B cell (primary cell): ENCODE measurements at regions not wholly inside any gene's neighbourhood (a gene's known extent, or its start where the extent isn't known, plus 50 kb on each side); places are given as distances from the start of the nearest gene placed in this dataset.
A peak's percentile ranks its signal among the peaks of the same experiment; 100 is the strongest.

Source experiments
- ATAC-seq: fragments of 200-7000 bp; cut with Tn5 transposase; one replicate; pipeline ENCODE4 v1.10.0; 2021; ENCODE audit warnings: low read depth, mild to moderate bottlenecking, moderate number of reproducible peaks, moderate library complexity
- CTCF ChIA-PET: fragments of 350-600 bp; sonication (Branson Sonifier 250); formaldehyde crosslinking; loops from one replicate; lab custom pipeline; 2021; ENCODE audit warnings: antibody characterized with exemption, inconsistent platforms; lab: Charles Lee
- POLR2A ChIA-PET: fragments of 350-600 bp; sonication (Branson Sonifier 250); formaldehyde crosslinking; loops from one replicate; lab custom pipeline; 2021; ENCODE audit warnings: antibody characterized with exemption; lab: Charles Lee
- DNase-seq: peaks from one replicate; pipeline ENCODE4 v3.0.0; 2013
- H2AFZ ChIP-seq: 2 replicates; pipeline ENCODE4 v1.6.1; 2012; ENCODE audit warnings: mild to moderate bottlenecking, low read depth, low read length; ENCODE audit not compliant: insufficient read depth, poor library complexity, severe bottlenecking
- H3K27ac ChIP-seq, 2 donors: 1 replicate in 1 of 2; 2 replicates in 1 of 2; pipeline ENCODE4 v1.5.1; 2012 to 2013; ENCODE audit warnings: low read length in 2 of 2, mild to moderate bottlenecking in 2 of 2, moderate library complexity in 1 of 2
- H3K27me3 ChIP-seq, 4 experiments: fragments of 200-600 bp in 1 of 4; sonication (generic) in 1 of 4; replicated peaks in 1 of 4; 1 replicate in 2 of 4; 2 replicates in 2 of 4; pipeline versions ENCODE4 v1.6.1 to v1.7.0; 2013 to 2016; ENCODE audit warnings: low read length in 3 of 4, mild to moderate bottlenecking in 2 of 4, mixed read lengths in 1 of 4, moderate library complexity in 1 of 4; ENCODE audit not compliant: insufficient read depth in 4 of 4, control insufficient read depth in 3 of 4; ENCODE audit errors: control extremely low read depth in 1 of 4
- H3K36me3 ChIP-seq, 2 experiments: replicated peaks in 1 of 2; 1 replicate in 1 of 2; 2 replicates in 1 of 2; pipeline versions ENCODE4 v1.6.1 to v1.7.1; 2013; ENCODE audit warnings: low read length in 1 of 2; ENCODE audit not compliant: insufficient read depth in 2 of 2, control insufficient read depth in 1 of 2; ENCODE audit errors: control extremely low read depth in 1 of 2, extremely low read depth in 1 of 2
- H3K4me1 ChIP-seq, 2 donors: fragments of 200-600 bp in 1 of 2; sonication (generic) in 1 of 2; 1 replicate in 1 of 2; 2 replicates in 1 of 2; pipeline versions ENCODE4 v1.5.1 to v1.6.1; 2013 to 2017; ENCODE audit warnings: low read length in 2 of 2; ENCODE audit not compliant: control insufficient read depth in 2 of 2, insufficient read depth in 2 of 2
- H3K4me2 ChIP-seq: replicated peaks from 2 replicates; pipeline ENCODE3; 2012; ENCODE audit warnings: mild to moderate bottlenecking, low read depth, low read length; ENCODE audit not compliant: poor library complexity, severe bottlenecking
- H3K4me3 ChIP-seq, 5 experiments: fragments of 200-600 bp in 1 of 5; sonication (generic) in 1 of 5; 1 replicate in 3 of 5; 2 replicates in 2 of 5; pipeline versions ENCODE4 v1.5.1 to v1.7.0; 2011 to 2016; ENCODE audit warnings: low read length in 4 of 5, mild to moderate bottlenecking in 4 of 5, low read depth in 2 of 5, control low read depth in 1 of 5, moderate library complexity in 1 of 5; ENCODE audit not compliant: insufficient read depth in 1 of 5; ENCODE audit errors: control extremely low read depth in 1 of 5, extremely low read depth in 1 of 5
- H3K79me2 ChIP-seq: fragments of 200-600 bp; sonication (generic); one replicate; pipeline ENCODE4 v1.6.0; 2016; ENCODE audit warnings: low read length; ENCODE audit not compliant: control insufficient read depth, insufficient read depth
- H3K9ac ChIP-seq: fragments of 200-600 bp; sonication (generic); 2 replicates; pipeline ENCODE4 v1.6.1; 2017; ENCODE audit warnings: mild to moderate bottlenecking, low read length, moderate library complexity
- H3K9me3 ChIP-seq, 3 donors: one replicate each; pipeline versions ENCODE4 v1.6.1 to v1.7.1; 2013; ENCODE audit warnings: low read length in 2 of 3; ENCODE audit not compliant: control insufficient read depth in 2 of 3, insufficient read depth in 1 of 3; ENCODE audit errors: control extremely low read depth in 1 of 3
- H4K20me1 ChIP-seq: 2 replicates; pipeline ENCODE4 v1.6.0; 2012; ENCODE audit warnings: mild to moderate bottlenecking, low read length; ENCODE audit not compliant: insufficient read depth, control insufficient read depth, poor library complexity, severe bottlenecking
- H3K27ac Mint-ChIP-seq: one replicate; pipeline ENCODE4 v1.8.0; 2021; ENCODE audit warnings: mixed read lengths
- H3K27me3 Mint-ChIP-seq: one replicate; pipeline ENCODE4 v1.8.0; 2021; ENCODE audit warnings: mixed read lengths
- H3K4me1 Mint-ChIP-seq: one replicate; pipeline ENCODE4 v1.8.0; 2021; ENCODE audit warnings: mixed read lengths
- H3K4me3 Mint-ChIP-seq: one replicate; pipeline ENCODE4 v1.8.0; 2021; ENCODE audit warnings: mixed read lengths
- H3K9me3 Mint-ChIP-seq: one replicate; pipeline ENCODE4 v1.8.0; 2022; ENCODE audit warnings: mixed read lengths; ENCODE audit not compliant: insufficient read depth
- EZH2 ChIP-seq: IDR thresholded peaks from 2 replicates; pipeline ENCODE4 v1.6.1; 2012; ENCODE audit warnings: borderline replicate concordance, low read depth, mild to moderate bottlenecking, moderate library complexity, low read length; ENCODE audit not compliant: insufficient read depth, poor library complexity, severe bottlenecking
- WGBS: methylation state at CpG from one replicate; pipeline ENCODE4 v1.1.5; 2013; ENCODE audit warnings: missing lambda C conversion rate; ENCODE audit not compliant: insufficient coverage; 5-methylcytosine and 5-hydroxymethylcytosine counted together
- intact Hi-C: fragments of 100-400 bp; cut with micrococcal nuclease; formaldehyde crosslinking; loops from one replicate; pipeline ENCODE4 v1.10.0; 2022
- TF ChIP-seq, protein P1 (sequence below): fragments of 200-600 bp; IDR thresholded peaks from one replicate; pipeline ENCODE4 v1.8.0; 2022; ENCODE audit warnings: antibody characterized with exemption, mild to moderate bottlenecking

DNA sequence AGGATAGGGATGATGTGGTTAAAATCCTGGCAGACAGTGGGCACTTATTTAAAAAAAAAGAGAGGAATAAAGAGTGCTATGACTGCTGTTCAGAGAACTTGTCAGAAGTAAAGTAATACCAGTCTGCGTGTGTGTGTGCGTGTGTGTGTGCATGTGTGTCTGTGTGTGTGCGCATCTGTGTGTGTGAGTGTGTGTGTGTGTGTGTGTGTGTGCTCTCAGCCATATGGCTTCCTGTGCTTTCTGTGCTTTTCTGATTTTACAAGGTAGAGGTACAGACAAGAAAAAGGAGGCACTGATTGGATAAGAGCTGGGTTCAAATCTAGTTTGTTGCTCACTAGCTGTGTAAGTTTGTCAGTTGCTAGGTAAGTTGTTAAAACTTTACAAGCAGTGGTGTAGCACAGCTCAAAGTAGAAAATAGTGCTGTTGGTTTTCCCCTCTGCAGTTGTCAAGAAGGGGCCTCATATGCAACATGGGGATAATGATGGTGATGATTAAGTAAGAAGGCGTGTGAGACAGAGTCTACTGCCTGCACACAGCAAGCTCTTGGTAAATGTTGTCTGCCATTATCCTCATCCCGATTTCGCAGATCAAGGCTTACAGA is 155.3 kb upstream of the ZNF217 start:
- WGBS = 83% methylated on average over 3 of the region's 6 CpGs
- H3K4me1 ChIP-seq = peaks cover 50 to 52% of the 10 kb centered on the region in 2 donors
- Mint-ChIP-seq H3K27me3 (no peaks in the 10 kb centered on the region), H3K4me3 (peak overlapping the region; percentile 5), H3K4me1 (peaks cover 48% of the 10 kb centered on the region), H3K27ac (peak overlapping the region; percentile 87), H3K9me3 (no peaks in the 10 kb centered on the region)
- peak overlapping the region; percentile 21 for H2AFZ ChIP-seq
- TF ChIP-seq, protein P1, sequence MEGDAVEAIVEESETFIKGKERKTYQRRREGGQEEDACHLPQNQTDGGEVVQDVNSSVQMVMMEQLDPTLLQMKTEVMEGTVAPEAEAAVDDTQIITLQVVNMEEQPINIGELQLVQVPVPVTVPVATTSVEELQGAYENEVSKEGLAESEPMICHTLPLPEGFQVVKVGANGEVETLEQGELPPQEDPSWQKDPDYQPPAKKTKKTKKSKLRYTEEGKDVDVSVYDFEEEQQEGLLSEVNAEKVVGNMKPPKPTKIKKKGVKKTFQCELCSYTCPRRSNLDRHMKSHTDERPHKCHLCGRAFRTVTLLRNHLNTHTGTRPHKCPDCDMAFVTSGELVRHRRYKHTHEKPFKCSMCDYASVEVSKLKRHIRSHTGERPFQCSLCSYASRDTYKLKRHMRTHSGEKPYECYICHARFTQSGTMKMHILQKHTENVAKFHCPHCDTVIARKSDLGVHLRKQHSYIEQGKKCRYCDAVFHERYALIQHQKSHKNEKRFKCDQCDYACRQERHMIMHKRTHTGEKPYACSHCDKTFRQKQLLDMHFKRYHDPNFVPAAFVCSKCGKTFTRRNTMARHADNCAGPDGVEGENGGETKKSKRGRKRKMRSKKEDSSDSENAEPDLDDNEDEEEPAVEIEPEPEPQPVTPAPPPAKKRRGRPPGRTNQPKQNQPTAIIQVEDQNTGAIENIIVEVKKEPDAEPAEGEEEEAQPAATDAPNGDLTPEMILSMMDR = no peak
- TF ChIP-seq EZH2 = no peak
- H4K20me1 ChIP-seq = no peaks in the 10 kb centered on the region
- H3K79me2 ChIP-seq = no peaks in the 10 kb centered on the region
- peak overlapping the region; percentile 39 to 66 for H3K27ac ChIP-seq
- ATAC-seq = no peak
- H3K9me3 ChIP-seq = no peaks in the 10 kb centered on the region
- H3K9ac ChIP-seq = no peak overlapping the region
- H3K27me3 ChIP-seq = no peaks in the 10 kb centered on the region
- no peaks in the 10 kb centered on the region for H3K36me3 ChIP-seq
- ChIA-PET POLR2A (interaction anchor here (0.7 to 0.9 kb wide), 2 partner anchors 123 to 155 kb away, joined by 3 to 4 read pairs; partner anchors contain the start of gene ZNF217), CTCF (interaction anchor here (0.6 to 1.2 kb wide), 7 partner anchors 9 to 196 kb away, joined by 3 to 5 read pairs (median 3); no protein-coding TSS in a partner anchor)
- no peak overlapping the region for H3K4me3 ChIP-seq
- intact Hi-C loops = no loop called here
- DNase-seq = peak; percentile 59
- H3K4me2 ChIP-seq = peak overlapping the region; percentile 26

DNA sequence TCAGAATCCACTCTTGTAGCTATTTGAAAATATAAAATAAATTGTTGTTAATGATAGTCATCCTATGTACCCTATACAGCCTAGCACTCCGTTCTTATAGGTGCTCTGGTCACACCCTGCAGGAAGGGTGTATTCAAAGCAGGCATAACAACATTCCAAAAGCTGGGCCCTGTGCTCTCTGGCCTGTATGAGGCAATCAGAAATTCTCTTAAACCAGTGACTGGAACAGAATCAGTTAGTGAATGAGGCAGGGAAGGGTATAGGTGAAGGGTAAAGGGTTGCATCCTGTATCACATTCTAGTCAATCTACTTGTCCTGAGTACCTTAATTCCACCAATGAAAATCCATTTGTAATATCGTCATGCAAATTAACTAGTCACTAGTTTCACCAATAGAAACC is 154.5 kb upstream of the ZNF217 start:
- TF ChIP-seq, protein P1 = no peak
- no peak for TF ChIP-seq EZH2
- H3K4me1 ChIP-seq = peaks cover 44 to 45% of the 10 kb centered on the region in 2 donors
- no peak for ATAC-seq
- CTCF ChIA-PET = interaction anchor here (1.0 kb wide), 1 partner anchor 9 kb away, joined by 4 read pairs; no protein-coding TSS in a partner anchor
- H3K4me3 ChIP-seq = no peak overlapping the region
- H3K79me2 ChIP-seq = no peaks in the 10 kb centered on the region
- no peaks in the 10 kb centered on the region for H3K9me3 Mint-ChIP-seq
- peak overlapping the region; percentile 87 for H3K27ac Mint-ChIP-seq
- H3K36me3 ChIP-seq = no peaks in the 10 kb centered on the region
- WGBS = 97% methylated on average over 2 of the region's 2 CpGs
- no peaks in the 10 kb centered on the region for H3K27me3 Mint-ChIP-seq
- H3K9me3 ChIP-seq = no peaks in the 10 kb centered on the region
- peak overlapping the region in 1 of 2 donors; percentile 66 for H3K27ac ChIP-seq
- no peak overlapping the region for H3K4me3 Mint-ChIP-seq
- H3K4me2 ChIP-seq = no peak overlapping the region
- intact Hi-C loops = no loop called here
- no peaks in the 10 kb centered on the region for H3K27me3 ChIP-seq
- no peak overlapping the region for H3K9ac ChIP-seq
- DNase-seq = no peak
- H2AFZ ChIP-seq = no peak overlapping the region
- H4K20me1 ChIP-seq = no peaks in the 10 kb centered on the region
- peaks cover 43% of the 10 kb centered on the region for H3K4me1 Mint-ChIP-seq
- POLR2A ChIA-PET = no interaction called here
